B cell (primary cell): ENCODE measurements at regions not wholly inside any gene's neighbourhood (a gene's known extent, or its start where the extent isn't known, plus 50 kb on each side); places are given as distances from the start of the nearest gene placed in this dataset.

ENCODE experiments used
- EZH2 ChIP-seq: IDR thresholded peaks from 2 replicates; pipeline ENCODE4 v1.6.1; 2012; ENCODE audit warnings: borderline replicate concordance, low read depth, mild to moderate bottlenecking, moderate library complexity, low read length; ENCODE audit not compliant: insufficient read depth, poor library complexity, severe bottlenecking
- TF ChIP-seq, protein P1 (sequence below): fragments of 200-600 bp; IDR thresholded peaks from one replicate; pipeline ENCODE4 v1.8.0; 2022; ENCODE audit warnings: antibody characterized with exemption, mild to moderate bottlenecking

DNA sequence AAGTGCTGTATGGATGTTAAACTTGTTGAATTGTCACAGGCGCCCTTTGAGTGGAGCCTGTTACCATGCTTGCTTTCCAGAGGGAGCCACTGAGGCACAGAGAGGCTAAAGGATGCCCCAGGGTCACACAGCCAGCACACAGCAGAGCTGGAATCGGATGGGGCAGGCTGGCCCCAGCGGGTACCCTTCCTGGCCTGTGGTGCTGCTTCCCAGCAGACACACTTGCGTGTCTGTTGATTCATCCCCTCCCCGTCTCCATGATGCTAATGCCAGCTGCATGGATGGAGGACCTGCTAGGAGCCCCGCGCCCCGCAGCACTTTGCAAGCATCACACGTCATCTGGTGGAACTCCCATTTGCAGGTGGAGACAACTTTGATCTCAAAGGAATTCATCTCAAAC is 52.4 kb upstream of the SHISAL1 start:
- TF ChIP-seq, protein P1, sequence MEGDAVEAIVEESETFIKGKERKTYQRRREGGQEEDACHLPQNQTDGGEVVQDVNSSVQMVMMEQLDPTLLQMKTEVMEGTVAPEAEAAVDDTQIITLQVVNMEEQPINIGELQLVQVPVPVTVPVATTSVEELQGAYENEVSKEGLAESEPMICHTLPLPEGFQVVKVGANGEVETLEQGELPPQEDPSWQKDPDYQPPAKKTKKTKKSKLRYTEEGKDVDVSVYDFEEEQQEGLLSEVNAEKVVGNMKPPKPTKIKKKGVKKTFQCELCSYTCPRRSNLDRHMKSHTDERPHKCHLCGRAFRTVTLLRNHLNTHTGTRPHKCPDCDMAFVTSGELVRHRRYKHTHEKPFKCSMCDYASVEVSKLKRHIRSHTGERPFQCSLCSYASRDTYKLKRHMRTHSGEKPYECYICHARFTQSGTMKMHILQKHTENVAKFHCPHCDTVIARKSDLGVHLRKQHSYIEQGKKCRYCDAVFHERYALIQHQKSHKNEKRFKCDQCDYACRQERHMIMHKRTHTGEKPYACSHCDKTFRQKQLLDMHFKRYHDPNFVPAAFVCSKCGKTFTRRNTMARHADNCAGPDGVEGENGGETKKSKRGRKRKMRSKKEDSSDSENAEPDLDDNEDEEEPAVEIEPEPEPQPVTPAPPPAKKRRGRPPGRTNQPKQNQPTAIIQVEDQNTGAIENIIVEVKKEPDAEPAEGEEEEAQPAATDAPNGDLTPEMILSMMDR, result no peak
- TF ChIP-seq EZH2, result no peak
